ENCODE measurements at regions not wholly inside any gene's neighbourhood (a gene's known extent, or its start where the extent isn't known, plus 50 kb on each side); places are given as distances from the start of the nearest gene placed in this dataset.
"Not testable (repeated sequence)": the region's sequence is repeated elsewhere in the genome, so short reads cannot be mapped to it uniquely, and the experiment has no call there.

DNA sequence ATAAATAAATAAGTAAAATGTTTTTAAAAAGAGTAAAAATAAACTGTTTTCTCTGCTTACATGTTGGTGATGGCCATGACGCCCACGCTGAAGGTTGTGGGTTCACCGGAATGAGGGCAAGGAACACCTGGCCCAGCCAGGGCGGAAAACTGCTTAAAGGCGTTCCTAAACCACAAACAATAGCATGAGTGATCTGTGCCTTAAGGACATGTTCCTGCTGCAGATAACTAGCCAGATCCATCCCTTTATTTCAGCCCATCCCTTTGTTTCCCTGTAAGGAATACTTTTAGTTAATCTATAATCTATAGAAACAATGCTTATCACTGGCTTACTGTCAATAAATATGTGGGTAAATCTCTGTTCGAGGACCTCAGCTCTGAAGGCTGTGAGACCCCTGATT, 63.3 kb upstream of the CEP78 start:
- DNase-seq (ENCODE audit: low spot score), result not testable (repeated sequence)

DNA sequence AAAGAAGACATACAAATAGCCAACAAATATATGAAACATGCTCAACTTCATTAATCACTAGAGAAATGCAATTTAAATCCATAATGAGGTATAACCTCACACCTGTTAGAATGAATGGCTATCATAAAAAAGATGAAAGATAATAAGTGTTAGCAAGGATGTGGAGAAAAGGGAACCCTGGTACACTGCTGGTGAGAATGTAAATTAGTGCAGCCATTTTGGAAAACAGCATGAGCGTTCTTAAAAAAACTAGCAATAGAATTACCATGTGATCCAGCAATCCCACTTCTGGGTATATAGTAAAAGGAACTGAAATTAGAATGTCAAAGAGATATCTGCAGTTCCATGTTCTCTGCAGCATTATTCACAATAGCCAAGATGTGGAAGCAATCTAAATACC, 64.2 kb upstream of the CEP78 start:
- no peak for DNase-seq (ENCODE audit: low spot score)

DNA sequence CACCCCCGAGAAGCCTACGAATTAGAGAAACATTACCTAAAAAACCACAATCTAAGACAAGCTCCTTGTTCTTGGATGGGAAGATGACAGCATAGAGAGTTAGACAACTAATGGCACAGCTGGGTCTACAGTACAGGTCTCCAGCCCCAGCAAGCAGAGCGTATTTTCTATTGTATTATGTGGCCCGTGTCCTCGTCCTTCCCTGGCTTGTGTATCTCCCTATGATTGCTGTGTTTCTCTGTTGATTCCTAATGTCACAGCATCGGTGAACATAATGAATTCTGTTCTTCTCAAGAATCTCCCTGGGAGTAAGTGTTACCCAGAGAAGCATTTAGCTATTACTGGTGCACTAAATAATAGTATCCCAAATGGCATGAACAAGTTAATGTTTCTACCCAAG, 66.8 kb upstream of the CEP78 start:
- DNase-seq (ENCODE audit: low spot score), result no peak

DNA sequence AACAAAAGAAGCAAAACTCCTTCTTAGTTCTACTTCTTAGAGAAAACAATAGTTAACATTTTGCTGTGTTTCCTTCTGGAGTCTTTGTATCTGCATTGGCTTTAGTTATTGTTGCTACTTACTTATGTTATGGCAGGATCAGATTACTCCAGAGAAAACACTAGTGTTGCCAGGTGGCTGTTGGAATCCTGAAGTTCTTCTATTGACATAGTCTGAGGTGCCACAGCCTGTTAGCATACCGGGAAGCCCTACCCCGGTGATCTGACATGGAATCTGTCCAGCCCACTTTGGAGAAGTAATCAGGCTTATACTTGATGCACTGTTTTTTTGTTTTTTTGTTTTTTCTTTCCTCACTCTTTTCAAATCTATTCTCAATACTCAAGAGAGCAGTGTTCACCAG, 68.5 kb upstream of the CEP78 start:
- DNase-seq (ENCODE audit: low spot score), result no peak

DNA sequence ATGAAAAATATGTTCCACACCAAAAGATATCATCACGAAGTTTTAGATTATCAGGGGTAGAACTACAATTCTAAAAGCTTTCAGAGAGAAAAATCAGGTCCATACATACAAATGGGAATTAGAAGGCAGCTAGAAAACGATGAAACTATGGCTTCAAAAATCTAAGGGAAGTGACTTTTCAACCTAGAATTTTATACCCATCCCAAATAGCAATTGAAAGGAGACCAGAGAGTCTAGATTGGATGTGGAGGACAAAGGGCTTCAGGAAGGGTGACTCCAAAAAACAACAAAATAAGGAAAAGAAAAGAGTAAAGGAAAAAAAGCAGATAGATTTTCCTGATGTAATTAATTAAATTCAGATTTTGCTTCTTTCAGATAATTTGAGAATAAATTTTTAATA, 72.0 kb upstream of the CEP78 start:
- no peak for DNase-seq (ENCODE audit: low spot score)

DNA sequence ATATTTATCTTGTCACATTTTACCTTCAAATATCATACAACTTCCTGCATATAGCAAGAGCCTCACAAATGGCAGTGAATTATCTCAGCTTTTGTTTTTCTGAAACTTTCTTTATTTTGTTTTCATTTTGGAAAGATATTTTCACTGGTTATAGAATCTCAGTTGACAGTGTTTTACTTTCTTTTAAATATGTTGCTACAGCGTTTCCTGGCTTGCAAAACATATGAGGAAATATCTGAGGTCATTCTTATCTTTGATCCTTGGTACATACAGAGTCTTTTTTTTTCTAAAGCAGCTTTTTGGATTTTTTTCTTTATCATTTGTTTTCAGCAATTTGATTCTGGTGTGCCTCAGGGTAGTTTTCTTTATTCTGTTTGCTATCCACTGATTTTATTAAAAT, 77.6 kb upstream of the CEP78 start:
- no peak for DNase-seq (ENCODE audit: low spot score)

DNA sequence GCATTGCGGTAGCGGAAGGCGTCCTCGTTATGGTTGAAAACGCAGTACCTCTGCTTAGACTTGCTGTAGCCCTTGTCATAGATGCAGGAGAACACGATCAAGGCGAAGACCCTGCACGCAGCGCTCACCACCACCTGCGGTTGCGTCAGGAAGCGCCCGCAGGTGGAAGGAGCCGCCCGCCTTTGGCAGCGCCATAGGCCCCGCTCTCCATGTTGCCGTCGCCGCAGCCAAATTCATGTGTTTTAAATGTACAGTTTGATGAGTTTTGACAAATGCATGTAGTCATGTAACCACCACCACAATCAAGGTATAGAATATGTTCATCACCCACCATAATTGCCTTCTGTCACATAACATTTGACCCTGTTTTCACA, 84.9 kb upstream of the CEP78 start:
- no peak for DNase-seq (ENCODE audit: low spot score)

DNA sequence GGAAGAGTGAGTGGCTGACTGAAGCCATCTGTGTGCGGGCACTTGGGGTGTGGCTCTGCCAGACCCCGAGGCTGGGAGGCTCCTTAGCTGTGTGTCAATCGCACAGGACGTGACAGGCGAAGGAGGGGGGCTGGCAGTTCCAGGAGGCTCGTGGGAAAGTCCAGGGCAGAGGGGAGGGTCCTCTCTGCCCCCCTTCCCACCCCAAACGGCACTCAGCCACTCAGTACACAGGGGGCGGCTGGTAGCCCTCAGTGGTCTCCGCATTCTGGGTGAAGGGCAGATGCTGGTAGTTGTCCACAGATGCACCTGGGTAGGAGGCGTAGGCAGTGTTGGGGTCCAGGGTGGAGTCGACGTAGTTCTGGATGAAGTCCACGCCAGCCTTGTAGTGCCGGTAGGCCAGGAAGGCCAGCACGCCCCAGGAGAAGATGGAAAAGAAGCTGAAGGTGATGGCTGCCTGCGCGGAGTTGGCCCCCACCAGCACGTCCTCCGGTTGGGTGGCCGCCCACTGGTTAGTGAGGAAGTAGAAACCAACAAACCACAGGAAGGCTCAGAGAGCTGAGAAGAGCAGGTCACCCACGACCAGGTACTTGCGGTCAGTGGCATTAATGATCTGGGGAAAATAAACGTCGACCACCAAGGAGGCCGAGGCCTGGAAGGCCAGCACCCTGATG, 85.4 kb upstream of the CEP78 start:
- no peak for DNase-seq (ENCODE audit: low spot score)

DNA sequence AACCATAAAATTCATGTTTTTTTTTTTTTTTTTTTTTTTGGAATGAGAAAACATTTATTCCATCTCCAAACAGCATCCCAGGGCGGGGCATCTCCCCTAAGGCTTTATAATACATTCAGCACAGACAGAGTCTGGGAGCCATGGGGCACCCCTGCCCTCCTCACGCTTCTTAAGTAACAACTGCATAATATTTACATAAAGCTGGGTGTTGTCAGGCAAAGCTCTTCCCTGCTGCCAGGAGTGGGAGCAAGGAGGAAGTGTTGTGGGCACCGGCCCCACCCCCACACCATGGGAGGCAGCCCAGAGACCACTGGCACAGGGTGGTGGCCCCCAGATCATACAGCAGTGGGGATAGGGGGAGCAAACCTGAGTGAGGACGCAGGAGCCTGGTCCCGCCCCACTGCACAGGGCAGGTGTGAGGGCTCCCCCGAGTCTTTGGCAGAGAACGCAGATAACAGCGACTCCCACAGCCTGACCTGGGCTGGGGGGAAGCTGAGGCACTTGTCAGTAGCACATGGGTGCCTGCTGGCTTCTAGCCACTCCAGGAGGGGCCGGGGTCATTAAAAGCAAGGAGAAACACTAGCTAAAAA, 86.1 kb upstream of the CEP78 start:
- DNase-seq (ENCODE audit: low spot score), result no peak

DNA sequence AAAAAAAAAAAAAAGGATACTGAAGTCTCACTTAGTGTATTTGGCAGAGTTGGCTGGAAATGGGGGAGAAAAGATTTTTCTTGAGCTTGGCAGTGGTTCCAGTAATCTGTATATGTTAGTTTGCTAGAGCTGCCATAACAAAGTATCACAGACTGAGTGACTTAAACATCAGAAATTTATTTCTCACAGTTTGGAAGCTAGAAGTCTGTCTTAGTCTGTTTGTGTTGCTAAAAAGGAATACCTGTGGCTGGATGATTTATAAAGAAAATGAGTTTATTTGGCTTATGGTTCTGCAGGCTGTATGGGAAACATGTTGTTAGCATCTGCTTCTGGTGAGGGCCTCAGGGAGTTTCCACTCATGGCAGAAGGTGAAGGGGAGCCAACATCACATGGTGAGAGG, 89.6 kb upstream of the CEP78 start:
- no peak for DNase-seq (ENCODE audit: low spot score)

DNA sequence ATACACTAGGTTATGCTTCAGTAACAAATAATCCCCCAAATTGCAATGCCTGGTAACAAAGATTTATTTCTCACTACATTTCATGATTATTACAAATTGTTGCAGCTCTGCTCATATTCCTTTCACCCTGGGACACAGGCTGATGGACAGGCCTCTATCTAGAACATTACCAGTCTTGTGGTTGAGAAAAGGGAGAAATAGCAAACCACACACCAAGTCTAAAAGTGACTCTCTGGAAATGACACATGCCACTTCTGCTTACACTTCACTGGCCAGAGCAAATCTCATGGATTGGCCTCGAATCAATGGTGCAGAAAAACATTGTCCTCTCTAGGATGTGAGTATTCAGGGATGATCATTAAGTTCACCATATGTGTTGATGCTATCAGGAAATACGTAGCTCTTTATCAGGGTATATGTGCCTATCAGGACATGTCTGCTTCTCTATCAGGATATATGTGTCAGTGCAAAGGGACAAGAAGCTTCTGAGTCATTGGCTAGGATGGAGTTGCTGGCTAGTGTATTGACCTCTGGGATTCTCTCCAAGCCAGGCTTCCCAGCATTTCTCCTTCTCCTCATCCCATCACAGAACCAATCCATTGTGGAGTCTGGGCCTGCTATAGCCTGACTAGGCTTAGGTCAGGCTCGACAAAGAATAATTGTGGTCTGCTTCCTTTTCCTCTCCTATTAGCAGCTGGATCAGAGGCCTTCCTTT, 91.1 kb upstream of the CEP78 start:
- DNase-seq (ENCODE audit: low spot score), result no peak

DNA sequence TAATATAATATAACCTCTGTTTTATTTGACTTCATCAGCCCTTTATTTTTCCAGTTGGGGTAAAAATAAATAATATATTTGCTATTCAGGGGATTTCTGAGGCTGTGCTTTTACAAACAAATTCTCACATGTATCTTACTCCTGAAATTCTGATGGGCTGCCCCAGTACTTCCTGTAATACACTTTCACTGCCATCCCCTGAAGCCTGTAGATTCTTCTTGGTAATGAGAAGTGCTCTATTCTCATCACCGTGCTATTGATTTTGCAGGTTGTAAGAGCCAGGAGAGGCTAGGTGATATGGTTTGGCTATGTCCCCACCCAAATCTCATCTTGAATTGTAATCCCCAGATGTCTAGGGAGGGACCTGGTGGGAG, 91.9 kb upstream of the CEP78 start:
- DNase-seq (ENCODE audit: low spot score), result no peak

DNA sequence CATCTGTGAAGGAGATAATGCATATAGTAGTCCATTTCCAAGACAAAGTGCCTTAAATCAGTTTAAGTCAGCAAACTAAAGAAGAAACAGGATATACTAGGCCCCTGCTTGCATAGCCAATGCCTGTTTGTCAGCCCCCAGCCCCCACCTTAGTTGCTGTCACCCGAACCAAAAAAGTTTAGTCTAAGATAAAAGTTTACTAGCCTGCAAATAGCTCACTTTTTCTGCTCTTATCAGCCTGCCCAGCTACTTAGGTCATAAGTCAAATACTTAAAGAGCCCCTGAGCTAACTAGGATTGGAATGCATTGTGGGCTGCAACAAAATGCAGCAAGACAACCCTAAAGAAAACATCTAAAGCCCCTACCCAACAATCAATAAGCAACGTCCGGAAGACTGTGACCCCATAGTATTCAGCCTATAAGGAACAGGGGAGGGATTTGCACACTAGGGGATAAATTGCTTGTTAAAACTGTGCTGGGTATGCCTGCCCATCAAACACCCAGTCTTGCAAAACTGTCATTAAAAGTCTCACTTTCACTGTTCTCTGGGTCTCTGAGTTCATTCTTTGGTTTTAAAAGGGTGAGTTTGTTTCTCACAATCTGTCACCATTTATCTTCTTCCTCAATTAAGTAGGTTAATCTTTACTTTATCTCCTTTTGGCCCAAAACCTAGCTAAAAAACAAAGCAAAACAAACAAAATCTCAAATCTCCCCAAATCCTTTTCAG, 92.4 kb upstream of the CEP78 start:
- no peak for DNase-seq (ENCODE audit: low spot score)

DNA sequence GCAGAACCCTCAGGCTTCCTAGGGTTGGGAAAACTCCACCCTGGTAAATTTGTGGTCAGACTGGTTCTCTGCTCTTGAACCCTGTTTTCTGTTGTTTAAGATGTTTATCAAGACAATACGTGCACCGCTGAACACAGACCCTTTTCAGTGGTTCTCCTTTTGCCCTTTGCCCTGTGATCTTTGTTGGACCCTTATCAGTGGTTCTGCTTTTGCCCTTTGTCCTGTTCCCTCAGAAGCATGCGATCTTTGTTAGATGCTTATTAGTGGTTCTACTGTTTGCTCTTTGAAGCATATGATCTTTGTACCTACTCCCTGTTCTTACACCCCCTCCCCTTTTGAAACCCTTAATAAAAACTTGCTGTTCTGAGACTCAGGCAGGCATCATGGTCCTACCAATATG, 93.6 kb upstream of the CEP78 start:
- not testable (repeated sequence) for DNase-seq (ENCODE audit: low spot score)

DNA sequence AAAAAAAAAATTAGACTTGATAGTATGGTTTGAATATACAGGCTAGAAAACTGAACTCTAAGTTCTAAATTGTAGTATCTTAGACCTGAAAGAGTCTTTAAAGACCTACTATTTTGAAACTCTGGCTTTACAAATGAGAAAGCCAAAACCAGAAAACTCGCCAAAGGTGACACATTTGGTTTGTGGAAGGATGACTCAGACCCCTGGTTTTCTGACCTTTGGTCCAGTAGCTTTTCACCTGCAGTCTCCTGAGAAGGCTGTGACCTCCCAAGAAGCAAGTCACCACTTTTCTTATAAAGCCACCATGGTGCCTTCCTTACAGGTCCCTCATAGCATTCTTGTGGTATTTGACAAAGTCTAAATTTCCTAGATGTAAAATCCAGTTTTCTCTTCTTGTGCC, 102.1 kb upstream of the CEP78 start:
- DNase-seq (ENCODE audit: low spot score), result no peak

DNA sequence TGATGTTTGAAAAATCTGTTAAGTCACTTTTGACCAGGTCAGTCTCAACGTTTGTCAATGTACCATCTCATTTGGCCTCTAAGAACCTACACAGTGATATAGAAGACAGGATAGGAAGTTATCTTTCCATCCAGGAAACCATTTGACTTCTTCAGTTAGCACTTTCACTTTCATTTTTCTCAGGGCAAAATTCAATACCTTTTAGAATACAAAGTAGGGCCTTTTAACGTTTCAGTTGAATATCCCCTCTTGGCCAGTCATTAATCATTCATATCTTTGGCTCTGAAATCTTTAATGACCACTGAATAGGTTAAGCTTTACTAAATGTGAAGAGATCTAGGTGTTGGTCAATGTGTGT, 101.1 kb upstream of the GNAQ start:
- DNase-seq (ENCODE audit: low spot score), result no peak

DNA sequence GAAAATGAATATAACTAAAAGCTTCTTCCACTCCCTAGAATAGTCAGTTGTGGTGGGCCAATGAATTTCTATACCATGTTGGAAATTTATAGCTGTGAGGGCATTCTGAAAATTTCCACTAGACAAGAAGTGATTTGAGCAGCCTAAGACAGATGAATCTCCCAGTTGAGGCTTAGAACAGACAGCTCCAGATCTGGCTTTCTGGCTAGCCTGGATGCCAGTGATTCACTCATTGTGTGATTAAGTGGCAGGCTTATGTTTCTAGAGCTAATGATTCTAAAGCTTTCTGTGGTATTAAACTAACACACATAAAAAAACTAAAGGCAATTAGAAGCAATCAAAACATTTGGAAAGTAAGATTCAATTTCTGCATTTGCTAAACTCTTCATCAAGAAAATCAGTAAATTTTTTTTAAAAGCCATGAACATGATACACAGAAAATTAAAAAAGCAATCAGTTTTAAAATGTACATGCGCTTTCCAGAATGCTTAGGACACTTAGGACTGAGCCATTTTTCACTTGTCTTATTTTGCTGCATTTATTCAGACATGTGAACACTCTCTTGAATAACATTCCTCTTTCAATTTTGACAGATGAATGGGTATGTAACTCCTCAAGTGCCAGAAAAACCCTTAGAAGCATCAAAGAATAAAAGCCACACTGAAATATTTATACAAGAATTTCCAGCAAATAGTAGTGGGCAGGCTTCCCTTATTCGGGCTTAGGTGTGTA, 100.5 kb upstream of the GNAQ start:
- DNase-seq (ENCODE audit: low spot score), result no peak

DNA sequence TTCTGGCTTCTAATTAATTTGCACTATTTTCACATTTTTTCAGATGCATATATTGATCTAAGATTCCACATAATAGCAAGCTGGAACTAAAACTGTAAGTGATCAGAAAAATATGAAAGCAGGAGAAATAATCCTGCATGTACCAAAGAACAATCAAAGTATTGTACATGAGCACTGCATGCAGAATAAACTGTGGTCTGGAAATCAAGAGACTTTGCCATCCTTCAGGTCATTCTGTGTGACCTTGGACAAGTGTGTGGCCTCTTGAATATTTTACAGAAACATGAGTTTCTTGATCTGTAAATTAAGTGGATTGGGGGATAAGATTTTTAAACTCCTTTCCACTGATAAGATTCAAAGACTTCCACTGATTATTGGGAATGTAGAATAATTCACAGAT, 99.2 kb upstream of the GNAQ start:
- DNase-seq (ENCODE audit: low spot score), result no peak

DNA sequence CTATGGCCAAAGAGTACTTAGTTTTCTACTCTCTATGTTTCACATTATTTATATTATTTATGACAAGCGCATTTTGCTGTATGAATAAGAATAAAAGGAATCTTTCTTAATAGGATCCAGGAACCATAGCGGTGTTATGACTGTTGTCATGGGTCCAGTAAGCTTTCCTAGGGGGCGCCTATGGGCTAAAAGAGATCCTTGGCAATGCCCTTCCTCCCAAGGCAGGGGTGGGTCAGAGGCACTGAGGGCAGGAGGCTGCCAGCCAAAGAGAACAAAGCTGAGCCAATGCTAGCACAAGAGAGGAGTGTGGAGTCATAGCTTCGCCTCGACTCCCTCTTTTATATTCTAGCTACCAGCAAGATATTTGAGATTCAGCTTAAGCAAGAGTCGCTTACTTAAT, 98.4 kb upstream of the GNAQ start:
- DNase-seq (ENCODE audit: low spot score), result peak; percentile 18

DNA sequence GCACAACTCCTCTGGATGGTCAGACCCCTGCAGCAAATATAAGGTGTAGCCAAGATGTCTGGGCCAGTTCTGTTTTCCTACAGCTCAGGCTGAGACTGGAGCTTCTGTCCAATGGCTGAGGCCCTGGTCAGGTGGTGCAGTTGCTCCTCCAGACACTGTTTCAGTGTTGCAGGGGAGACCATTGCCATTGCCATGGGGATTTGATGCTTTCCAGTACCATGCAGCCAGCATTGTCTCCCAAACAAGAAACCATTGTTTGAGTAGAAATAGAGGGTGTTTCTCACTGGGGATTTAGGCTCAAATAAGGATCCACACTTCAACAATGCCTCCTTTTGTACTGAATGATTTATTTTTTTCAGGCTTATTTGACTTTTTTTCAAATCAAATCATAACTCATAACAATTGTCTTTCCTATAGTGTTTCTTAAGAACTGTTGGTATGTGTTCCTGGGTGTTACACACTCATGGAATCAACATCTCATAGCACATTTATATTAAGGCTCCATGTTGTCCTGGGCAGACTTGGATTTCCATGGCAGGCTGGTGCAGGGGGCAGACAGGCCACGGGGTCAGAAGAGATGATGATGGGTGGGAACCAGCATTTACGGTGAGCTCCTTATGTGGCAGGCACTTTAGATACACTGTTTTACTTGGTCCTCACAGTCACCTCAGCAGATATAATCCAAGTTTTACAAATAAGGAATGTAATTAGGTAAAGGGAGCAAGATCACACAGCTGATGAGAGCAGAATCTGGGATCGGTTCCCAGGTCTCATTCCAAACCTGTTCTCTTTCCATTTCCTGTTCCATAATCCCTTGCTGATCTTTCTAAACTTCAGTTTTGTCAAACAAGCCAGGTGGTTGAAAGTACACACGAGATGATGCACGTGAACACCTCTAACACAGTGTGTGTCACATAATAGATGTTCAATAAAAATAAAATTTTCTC, 95.9 kb upstream of the GNAQ start:
- DNase-seq (ENCODE audit: low spot score), result no peak

DNA sequence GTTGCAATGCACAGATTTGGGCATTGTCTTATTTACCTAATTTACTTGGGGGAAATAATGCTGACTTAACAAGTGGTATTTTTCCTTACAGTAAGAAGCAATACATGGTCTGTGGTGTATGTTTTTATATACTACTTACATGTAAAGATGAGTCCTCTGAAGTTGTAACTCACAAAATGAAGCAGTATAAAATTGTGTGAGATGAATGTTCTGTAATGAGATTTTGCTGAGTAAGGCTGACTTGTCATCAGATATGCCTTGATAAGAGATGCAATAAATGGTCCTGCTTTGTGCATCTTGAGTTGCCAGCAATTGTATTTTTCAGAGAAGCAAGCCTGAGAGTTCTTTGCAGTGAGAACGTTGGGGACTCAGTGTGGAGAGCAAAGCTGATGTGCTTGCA, 92.2 kb upstream of the GNAQ start:
- no peak for DNase-seq (ENCODE audit: low spot score)
